A549 (cell line): ENCODE measurements at regions not wholly inside any gene's neighbourhood (a gene's known extent, or its start where the extent isn't known, plus 50 kb on each side); places are given as distances from the start of the nearest gene placed in this dataset.
A peak's percentile ranks its signal among the peaks of the same experiment; 100 is the strongest.

Experiments used
- ATAC-seq, 2 experiments: fragments of 200-7000 bp in 1 of 2; fragments of >200 bp in 1 of 2; cut with Nextera tagmentation in 1 of 2; cut with Tn5 transposase in 1 of 2; 3 replicates each; pipeline versions ENCODE4 v1.8.0 to v1.9.1; 2018 to 2020; ENCODE audit warnings: mild to moderate bottlenecking in 1 of 2, moderate library complexity in 1 of 2
- CTCF ChIA-PET: fragments of 300-600 bp; sonication (Branson Sonifier 250); formaldehyde crosslinking; extraction: SDS; loops from one replicate; lab custom pipeline; 2021; ENCODE audit warnings: antibody characterized with exemption, inconsistent platforms; lab: Yijun Ruan, JAX
- POLR2A ChIA-PET: fragments of 350-600 bp; formaldehyde crosslinking; extraction: SDS; loops from one replicate; lab custom pipeline; 2021; ENCODE audit warnings: antibody characterized with exemption, inconsistent platforms; lab: Yijun Ruan, JAX
- DNase-seq, 2 experiments: peaks; one replicate each; pipeline versions ENCODE4 v3.0.0 to v3.0.0-alpha.2; 2011 to 2016; ENCODE audit warnings: low read depth in 1 of 2, low spot score in 1 of 2
- FAIRE-seq: peaks from 2 replicates; lab custom pipeline; 2011; peaks lifted over from hg19 to GRCh38; lab: Jason Lieb, UNC
- H3K27ac ChIP-seq, 2 experiments: fragments of >200 bp; sonication (Bioruptor Twin); formaldehyde crosslinking; 3 replicates each; pipeline ENCODE4 v1.5.1; 2016 to 2017
- H3K4me1 ChIP-seq: fragments of >200 bp; sonication (Bioruptor Twin); formaldehyde crosslinking; 3 replicates; pipeline ENCODE4 v1.6.1; 2016
- H3K4me2 ChIP-seq: fragments of >200 bp; sonication (Bioruptor Twin); formaldehyde crosslinking; 3 replicates; pipeline ENCODE4 v1.6.1; 2016
- H3K4me3 ChIP-seq: fragments of >200 bp; sonication (Bioruptor Twin); formaldehyde crosslinking; 3 replicates; pipeline ENCODE4 v1.5.1; 2016
- H3K9me3 ChIP-seq: fragments of >200 bp; sonication (Bioruptor Twin); formaldehyde crosslinking; 3 replicates; pipeline ENCODE4 v1.6.1; 2016
- ATOH8 ChIP-seq: fragments of 250-450 bp; sonication (Bioruptor Pico); IDR thresholded peaks from 2 replicates; pipeline ENCODE4 v1.5.0; 2020; ENCODE audit warnings: low read depth, mild to moderate bottlenecking, moderate library complexity
- CHD2 ChIP-seq: fragments of 150-350 bp; IDR thresholded peaks from 2 replicates; pipeline ENCODE4 v1.6.1; 2014; ENCODE audit warnings: low read length; ENCODE audit not compliant: partially characterized antibody
- EHF ChIP-seq: fragments of 250-450 bp; sonication (Bioruptor Pico); IDR thresholded peaks from 2 replicates; pipeline ENCODE4 v1.5.0; 2020; ENCODE audit warnings: mild to moderate bottlenecking
- ESRRA ChIP-seq: fragments of 150-350 bp; IDR thresholded peaks from 2 replicates; pipeline ENCODE4 v1.6.1; 2014; ENCODE audit warnings: mild to moderate bottlenecking, low read length, borderline replicate concordance
- FOXS1 ChIP-seq: fragments of 250-450 bp; sonication (Bioruptor Pico); IDR thresholded peaks from 2 replicates; pipeline ENCODE4 v1.5.0; 2020; ENCODE audit warnings: mild to moderate bottlenecking, moderate library complexity
- GATA3 ChIP-seq: IDR thresholded peaks from 2 replicates; pipeline ENCODE4 v1.6.1; 2012; ENCODE audit warnings: borderline replicate concordance
- HOXA7 ChIP-seq: fragments of 250-450 bp; sonication (Bioruptor Pico); IDR thresholded peaks from 2 replicates; pipeline ENCODE4 v1.5.0; 2020; ENCODE audit warnings: mild to moderate bottlenecking, moderate library complexity
- KDM1A ChIP-seq: fragments of 200-600 bp; sonication (generic); IDR thresholded peaks from 2 replicates; pipeline ENCODE4 v1.6.1; 2016; ENCODE audit warnings: low read depth, mild to moderate bottlenecking
- MAFK ChIP-seq: fragments of 450-650 bp; IDR thresholded peaks from 2 replicates; pipeline ENCODE4 v1.6.1; 2014; ENCODE audit not compliant: partially characterized antibody
- MAZ ChIP-seq: fragments of 150-350 bp; IDR thresholded peaks from 2 replicates; pipeline ENCODE4 v1.6.1; 2014; ENCODE audit warnings: antibody characterized with exemption, low read depth, low read length, borderline replicate concordance
- MYC ChIP-seq: IDR thresholded peaks from 2 replicates; pipeline ENCODE4 v1.6.1; 2012; ENCODE audit warnings: mild to moderate bottlenecking, inconsistent platforms, low read length, improper control_type of control experiment, borderline replicate concordance
- NFE2L2 ChIP-seq: fragments of 150-350 bp; conservative IDR thresholded peaks from 2 replicates; pipeline ENCODE4 v1.6.1; 2014; ENCODE audit warnings: low read length
- PHF8 ChIP-seq: fragments of 200-600 bp; sonication (generic); IDR thresholded peaks from 2 replicates; pipeline ENCODE4 v1.6.1; 2016; ENCODE audit warnings: low read depth, mild to moderate bottlenecking, antibody characterized with exemption, moderate library complexity, borderline replicate concordance
- POLR2AphosphoS2 ChIP-seq: conservative IDR thresholded peaks from 2 replicates; pipeline ENCODE4 v1.6.1; 2012; ENCODE audit warnings: low read length, improper control_type of control experiment, inconsistent platforms
- RAD21 ChIP-seq, 2 experiments: fragments of >200 bp in 1 of 2; sonication (Bioruptor Twin) in 1 of 2; formaldehyde crosslinking in 1 of 2; IDR thresholded peaks in 1 of 2; conservative IDR thresholded peaks in 1 of 2; 2 replicates in 1 of 2; 3 replicates in 1 of 2; pipeline ENCODE4 v1.6.1; 2012 to 2018; ENCODE audit warnings: inconsistent platforms in 1 of 2
- RARB ChIP-seq: fragments of 250-450 bp; sonication (Bioruptor Pico); IDR thresholded peaks from 2 replicates; pipeline ENCODE4 v1.8.0; 2021; ENCODE audit warnings: mild to moderate bottlenecking, moderate library complexity
- REST ChIP-seq: fragments of 200-600 bp; sonication (generic); IDR thresholded peaks from 2 replicates; pipeline ENCODE4 v1.6.1; 2016; ENCODE audit warnings: antibody characterized with exemption, mild to moderate bottlenecking, moderate library complexity
- RFX5 ChIP-seq: fragments of 450-650 bp; IDR thresholded peaks from 2 replicates; pipeline ENCODE4 v1.7.1; 2014; ENCODE audit warnings: antibody characterized with exemption, mild to moderate bottlenecking, moderate library complexity
- RNF2 ChIP-seq: fragments of 200-600 bp; sonication (generic); IDR thresholded peaks from 2 replicates; pipeline ENCODE4 v1.6.1; 2016; ENCODE audit warnings: low read depth, mild to moderate bottlenecking, antibody characterized with exemption, moderate library complexity, borderline replicate concordance
- SMC3 ChIP-seq: fragments of >200 bp; sonication (Bioruptor Twin); formaldehyde crosslinking; IDR thresholded peaks from 3 replicates; pipeline ENCODE4 v1.6.1; 2018; ENCODE audit warnings: inconsistent platforms
- TFCP2L1 ChIP-seq: fragments of 250-450 bp; sonication (Bioruptor Pico); IDR thresholded peaks from 2 replicates; pipeline ENCODE4 v1.5.0; 2021; ENCODE audit warnings: mild to moderate bottlenecking
- TP53 ChIP-seq: fragments of 250-450 bp; sonication (Bioruptor Pico); IDR thresholded peaks from 2 replicates; pipeline ENCODE4 v1.5.0; 2021; ENCODE audit warnings: mild to moderate bottlenecking, moderate library complexity
- ZC3H11A ChIP-seq: fragments of 450-650 bp; IDR thresholded peaks from 2 replicates; pipeline ENCODE4 v1.6.1; 2014; ENCODE audit warnings: antibody characterized with exemption, mild to moderate bottlenecking
- ZFP36 ChIP-seq: fragments of 450-650 bp; IDR thresholded peaks from 2 replicates; pipeline ENCODE4 v1.6.1; 2014; ENCODE audit warnings: borderline replicate concordance; ENCODE audit not compliant: partially characterized antibody
- WGBS: methylation state at CpG from one replicate; pipeline ENCODE4 v1.1.6; 2017; ENCODE audit errors: missing lambda C conversion rate; 5-methylcytosine and 5-hydroxymethylcytosine counted together
- TF ChIP-seq, protein P1 (sequence below): fragments of >200 bp; sonication (Bioruptor Twin); formaldehyde crosslinking; IDR thresholded peaks from 3 replicates; pipeline ENCODE4 v1.6.1; 2016
- TF ChIP-seq, protein P2 (sequence below): fragments of 450-650 bp; IDR thresholded peaks from 2 replicates; pipeline ENCODE4 v1.6.1; 2014; ENCODE audit warnings: antibody characterized with exemption

DNA sequence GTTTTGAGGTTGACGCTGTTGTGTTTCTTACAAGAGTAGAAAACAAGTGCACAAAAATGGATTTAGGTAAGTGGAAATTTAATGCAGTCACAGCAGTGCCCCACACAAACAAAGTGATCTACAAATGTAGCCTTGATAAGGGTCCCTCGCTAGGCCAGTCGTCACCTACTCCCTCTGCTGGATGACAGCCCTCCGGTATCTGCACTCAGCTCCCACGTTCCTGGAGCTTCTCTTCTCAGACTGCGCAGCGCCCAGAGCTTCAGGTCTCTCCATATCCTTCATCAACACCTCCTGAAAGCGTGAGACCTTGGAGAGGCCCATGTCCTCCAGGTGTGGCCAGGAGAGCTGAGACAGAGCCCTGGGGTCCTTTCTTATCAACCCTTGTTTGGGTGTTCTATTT, 58.3 kb upstream of the MAP3K4 start:
- DNase-seq (no peak), FAIRE-seq (no peak), ATAC-seq (0 out of 6 replicates have a peak, but pooled peaks of 1 of the 2 experiments have one; percentile 32)
- H3K27ac ChIP-seq: no peak overlapping the region
- H3K4me2 ChIP-seq: no peak overlapping the region
- TF ChIP-seq RFX5 (no peak), FOXS1 (CRISPR knock-in tag) (no peak), MAFK (no peak), CHD2 (no peak), ZC3H11A (no peak), SMC3 (no peak), POLR2AphosphoS2 (no peak), TP53 (no peak), ZFP36 (no peak)
- TF ChIP-seq, protein P1, sequence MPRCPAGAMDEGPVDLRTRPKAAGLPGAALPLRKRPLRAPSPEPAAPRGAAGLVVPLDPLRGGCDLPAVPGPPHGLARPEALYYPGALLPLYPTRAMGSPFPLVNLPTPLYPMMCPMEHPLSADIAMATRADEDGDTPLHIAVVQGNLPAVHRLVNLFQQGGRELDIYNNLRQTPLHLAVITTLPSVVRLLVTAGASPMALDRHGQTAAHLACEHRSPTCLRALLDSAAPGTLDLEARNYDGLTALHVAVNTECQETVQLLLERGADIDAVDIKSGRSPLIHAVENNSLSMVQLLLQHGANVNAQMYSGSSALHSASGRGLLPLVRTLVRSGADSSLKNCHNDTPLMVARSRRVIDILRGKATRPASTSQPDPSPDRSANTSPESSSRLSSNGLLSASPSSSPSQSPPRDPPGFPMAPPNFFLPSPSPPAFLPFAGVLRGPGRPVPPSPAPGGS: no peak
- WGBS: 60% methylated on average over 8 of the region's 8 CpGs
- no peaks in the 10 kb centered on the region for H3K4me1 ChIP-seq
- ChIA-PET CTCF (interaction anchor here (5.8 to 12.3 kb wide), 2 partner anchors 59 to 441 kb away, joined by 49 to 223 read pairs; partner anchors contain the start of gene MAP3K4), POLR2A (no interaction called here)
- no peak overlapping the region for H3K4me3 ChIP-seq
- no peaks in the 10 kb centered on the region for H3K9me3 ChIP-seq

DNA sequence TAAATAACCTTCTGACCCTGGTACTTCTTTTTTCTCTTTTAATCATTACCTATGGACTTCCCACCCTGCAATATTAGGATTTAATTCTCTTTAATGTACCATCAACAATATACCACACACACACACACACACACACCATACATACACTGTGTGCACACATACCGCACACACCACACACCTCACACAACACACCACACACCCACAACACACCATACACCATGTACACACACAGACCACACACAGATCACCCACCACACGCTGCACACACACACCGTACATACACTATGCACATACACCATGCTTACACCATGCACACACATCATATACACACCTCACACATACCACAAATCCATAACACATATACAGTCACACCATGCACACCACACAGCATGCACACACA, 57.4 kb upstream of the MAP3K4 start:
- H3K4me3 ChIP-seq: no peak overlapping the region
- no peaks in the 10 kb centered on the region for H3K4me1 ChIP-seq
- no peak overlapping the region for H3K27ac ChIP-seq
- CTCF ChIA-PET: interaction anchor here (5.8 to 12.3 kb wide), 2 partner anchors 58 to 440 kb away, joined by 49 to 223 read pairs; partner anchors contain the start of gene MAP3K4
- POLR2A ChIA-PET: no interaction called here
- FAIRE-seq: no peak
- H3K9me3 ChIP-seq: no peaks in the 10 kb centered on the region
- WGBS: 65% methylated on average over 3 of the region's 3 CpGs
- DNase-seq: no peak
- H3K4me2 ChIP-seq: no peak overlapping the region
- ATAC-seq: no peak
- no peak for TF ChIP-seq PHF8
- no peak for TF ChIP-seq KDM1A
- TF ChIP-seq ESRRA: no peak
- no peak for TF ChIP-seq POLR2AphosphoS2
- TF ChIP-seq ZC3H11A: no peak
- no peak for TF ChIP-seq REST
- no peak for TF ChIP-seq RARB (CRISPR knock-in tag)

- CTCF ChIA-PET: interaction anchor here (1.3 to 1.5 kb wide), 2 partner anchors 10 to 433 kb away, joined by 5 to 9 read pairs; no protein-coding TSS in a partner anchor
- DNase-seq (no peak), FAIRE-seq (no peak), ATAC-seq (no peak)
- no peaks in the 10 kb centered on the region for H3K4me1 ChIP-seq
- 40% methylated on average over 1 of the region's 4 CpGs for WGBS
- H3K4me2 ChIP-seq: no peak overlapping the region
- POLR2A ChIA-PET: no interaction called here
- TF ChIP-seq GATA3 (no peak), RNF2 (no peak), SMC3 (no peak), PHF8 (no peak), RAD21 (conservative IDR thresholded peaks at IDR 0.05 in 1 of 2, IDR thresholded peaks at IDR 0.05 in 1 of 2) (no peak), FOXS1 (CRISPR knock-in tag) (no peak), EHF (CRISPR knock-in tag) (no peak), RFX5 (no peak), MYC (no peak), HOXA7 (CRISPR knock-in tag) (no peak), ATOH8 (no peak), TFCP2L1 (CRISPR knock-in tag) (no peak), POLR2AphosphoS2 (no peak), NFE2L2 (no peak), MAZ (no peak)
- TF ChIP-seq, protein P2, sequence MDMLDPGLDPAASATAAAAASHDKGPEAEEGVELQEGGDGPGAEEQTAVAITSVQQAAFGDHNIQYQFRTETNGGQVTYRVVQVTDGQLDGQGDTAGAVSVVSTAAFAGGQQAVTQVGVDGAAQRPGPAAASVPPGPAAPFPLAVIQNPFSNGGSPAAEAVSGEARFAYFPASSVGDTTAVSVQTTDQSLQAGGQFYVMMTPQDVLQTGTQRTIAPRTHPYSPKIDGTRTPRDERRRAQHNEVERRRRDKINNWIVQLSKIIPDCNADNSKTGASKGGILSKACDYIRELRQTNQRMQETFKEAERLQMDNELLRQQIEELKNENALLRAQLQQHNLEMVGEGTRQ: no peak
- no peak overlapping the region for H3K27ac ChIP-seq
- no peaks in the 10 kb centered on the region for H3K9me3 ChIP-seq
- H3K4me3 ChIP-seq: no peak overlapping the region
These were observed 51.4 kb upstream of the MAP3K4 start for GRCh38 chr6:160940197-160940596.
